GM10248 (cell line): ENCODE measurements at regions not wholly inside any gene's neighbourhood (a gene's known extent, or its start where the extent isn't known, plus 50 kb on each side); places are given as distances from the start of the nearest gene placed in this dataset.

Experiments
- CTCF ChIA-PET: fragments of 300-600 bp; sonication (Branson Sonifier 250); formaldehyde crosslinking; extraction: SDS; loops from one replicate; lab custom pipeline; 2021; ENCODE audit warnings: antibody characterized with exemption; lab: Yijun Ruan, JAX
- POLR2A ChIA-PET: fragments of 350-650 bp; sonication (Branson Sonifier 250); formaldehyde crosslinking; extraction: SDS; loops from one replicate; lab custom pipeline; 2020; ENCODE audit warnings: antibody characterized with exemption; lab: Yijun Ruan, JAX
- DNase-seq: peaks from one replicate; pipeline ENCODE4 v3.0.0; 2012; ENCODE audit errors: extremely low spot score
- TF ChIP-seq, protein P1 (sequence below): IDR thresholded peaks from 2 replicates; pipeline ENCODE4 v1.5.1; 2012; ENCODE audit warnings: mild to moderate bottlenecking, low read depth; ENCODE audit errors: extremely low read depth, missing control alignments, control extremely low read depth

DNA sequence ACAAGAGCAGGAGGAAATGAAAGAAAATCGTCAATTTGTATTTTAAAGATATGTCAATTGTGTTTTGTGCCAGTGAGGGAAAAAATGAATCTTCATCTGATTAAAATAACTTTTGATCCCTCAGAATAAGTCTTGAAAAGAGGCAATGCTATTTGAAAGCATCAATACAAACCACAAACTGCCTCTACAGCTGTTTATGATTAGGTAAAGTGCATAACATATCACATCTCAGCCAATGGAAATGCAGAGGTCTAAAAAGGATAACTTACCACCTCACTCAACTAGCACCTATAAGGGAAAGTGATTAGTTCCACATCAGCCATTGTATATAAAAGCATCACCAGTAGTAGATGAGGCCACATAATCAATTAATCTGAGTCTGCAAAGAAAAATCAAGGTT lies 492.2 kb upstream of the CDH2 start:
- ChIA-PET CTCF (no interaction called here), POLR2A (no interaction called here)
- TF ChIP-seq, protein P1, sequence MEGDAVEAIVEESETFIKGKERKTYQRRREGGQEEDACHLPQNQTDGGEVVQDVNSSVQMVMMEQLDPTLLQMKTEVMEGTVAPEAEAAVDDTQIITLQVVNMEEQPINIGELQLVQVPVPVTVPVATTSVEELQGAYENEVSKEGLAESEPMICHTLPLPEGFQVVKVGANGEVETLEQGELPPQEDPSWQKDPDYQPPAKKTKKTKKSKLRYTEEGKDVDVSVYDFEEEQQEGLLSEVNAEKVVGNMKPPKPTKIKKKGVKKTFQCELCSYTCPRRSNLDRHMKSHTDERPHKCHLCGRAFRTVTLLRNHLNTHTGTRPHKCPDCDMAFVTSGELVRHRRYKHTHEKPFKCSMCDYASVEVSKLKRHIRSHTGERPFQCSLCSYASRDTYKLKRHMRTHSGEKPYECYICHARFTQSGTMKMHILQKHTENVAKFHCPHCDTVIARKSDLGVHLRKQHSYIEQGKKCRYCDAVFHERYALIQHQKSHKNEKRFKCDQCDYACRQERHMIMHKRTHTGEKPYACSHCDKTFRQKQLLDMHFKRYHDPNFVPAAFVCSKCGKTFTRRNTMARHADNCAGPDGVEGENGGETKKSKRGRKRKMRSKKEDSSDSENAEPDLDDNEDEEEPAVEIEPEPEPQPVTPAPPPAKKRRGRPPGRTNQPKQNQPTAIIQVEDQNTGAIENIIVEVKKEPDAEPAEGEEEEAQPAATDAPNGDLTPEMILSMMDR = no peak
- DNase-seq = no peak

DNA sequence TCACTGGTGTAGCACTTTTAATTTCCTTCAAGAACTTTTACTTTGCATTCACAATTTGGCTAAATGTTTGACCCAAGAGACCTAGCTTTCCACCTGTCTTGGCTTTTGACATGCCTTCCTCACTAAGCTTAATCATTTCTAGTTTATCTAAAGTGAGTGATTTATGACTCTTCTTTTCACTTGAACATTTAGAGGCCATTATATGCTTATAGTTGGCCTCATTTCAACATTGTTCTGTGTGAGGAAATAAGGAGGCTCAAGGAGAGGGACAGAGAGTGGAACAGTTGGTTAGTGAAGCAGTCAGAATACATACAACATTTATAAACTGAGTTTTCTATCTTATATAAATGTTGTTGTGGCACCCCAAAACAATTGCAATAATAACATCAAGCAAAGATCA lies 489.3 kb upstream of the CDH2 start:
- POLR2A ChIA-PET = no interaction called here
- TF ChIP-seq, protein P1 = no peak
- CTCF ChIA-PET = no interaction called here
- DNase-seq = no peak

DNA sequence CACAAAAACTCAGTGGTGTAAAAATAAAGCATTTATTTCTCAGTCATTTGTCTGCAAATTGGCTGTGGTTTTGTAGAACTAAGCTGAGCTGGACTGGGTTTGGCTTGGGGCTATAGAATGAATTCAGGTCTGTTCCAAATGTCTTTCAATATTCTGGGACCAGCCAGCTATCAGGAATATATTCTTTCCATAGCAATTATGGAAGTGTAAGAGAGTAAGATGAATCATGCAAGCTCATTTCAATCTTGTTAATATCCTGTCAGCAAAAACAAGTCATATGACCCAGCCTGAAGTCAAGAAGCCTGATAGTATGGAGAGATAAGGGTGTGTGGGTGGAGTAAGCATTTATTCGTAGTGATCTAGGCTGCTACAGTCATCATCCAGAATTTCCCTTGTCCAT lies 481.0 kb upstream of the CDH2 start:
- CTCF ChIA-PET = no interaction called here
- no peak for DNase-seq
- POLR2A ChIA-PET = no interaction called here
- TF ChIP-seq, protein P1 = no peak

DNA sequence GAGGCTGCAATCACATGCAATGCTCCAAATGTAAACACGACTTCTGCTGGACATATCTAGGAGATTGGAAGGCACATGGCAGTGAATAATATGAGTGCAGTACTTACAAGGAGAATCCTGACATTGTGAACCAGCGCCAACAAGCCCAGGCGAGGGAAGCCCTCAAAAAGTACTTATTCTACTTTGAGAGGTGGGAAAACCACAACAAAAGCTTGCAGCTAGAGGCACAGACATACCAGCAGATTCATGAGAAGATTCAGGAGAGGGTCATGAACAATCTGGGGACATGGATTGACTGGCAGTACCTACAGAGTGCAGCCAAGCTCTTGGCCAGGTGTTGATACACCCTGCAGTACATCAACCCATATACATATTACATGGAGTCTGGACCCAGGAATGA lies 475.7 kb upstream of the CDH2 start:
- ChIA-PET POLR2A (no interaction called here), CTCF (interaction anchor here (0.7 kb wide), 1 partner anchor 9 kb away, joined by 3 read pairs; no protein-coding TSS in a partner anchor)
- no peak for DNase-seq
- TF ChIP-seq, protein P1 = no peak

DNA sequence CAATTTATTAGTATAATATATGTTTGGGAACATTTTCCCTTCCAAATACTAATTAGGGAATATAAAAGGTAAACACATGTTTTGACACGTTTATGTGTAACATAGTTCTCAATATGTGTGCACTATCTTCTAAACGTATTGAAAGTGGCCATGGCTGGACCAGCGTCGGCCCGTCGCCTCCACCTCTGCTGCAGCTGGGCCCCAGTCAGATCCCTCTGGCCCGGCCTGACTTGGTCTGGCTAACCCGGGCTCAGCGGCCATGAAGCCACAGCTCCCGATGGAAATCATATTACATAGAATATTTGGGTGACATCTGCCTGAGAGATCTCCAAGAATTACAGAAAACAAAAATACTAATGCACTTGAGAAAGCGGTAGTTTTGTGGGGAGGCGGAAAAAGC lies 474.4 kb upstream of the CDH2 start:
- CTCF ChIA-PET = interaction anchor here (1.0 kb wide), 1 partner anchor 16 kb away, joined by 4 read pairs; no protein-coding TSS in a partner anchor

DNA sequence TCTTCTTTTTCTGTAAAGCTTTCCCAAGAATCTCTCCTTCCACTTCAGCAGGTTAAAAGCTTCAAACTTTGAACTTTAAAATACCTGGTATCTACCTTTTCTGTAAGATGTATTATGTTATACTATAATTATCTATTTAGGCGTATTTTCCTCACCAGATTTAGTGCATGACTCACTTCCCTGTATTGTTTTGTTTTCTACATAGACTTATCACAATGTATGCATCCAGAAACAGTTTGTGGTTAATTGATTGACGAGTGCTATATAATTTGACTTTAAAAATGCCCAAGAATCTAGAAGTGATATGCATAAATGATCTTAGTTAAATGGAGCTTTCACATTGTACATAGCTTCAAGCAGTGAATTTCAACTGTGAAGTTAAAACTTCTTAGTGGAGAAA lies 473.9 kb upstream of the CDH2 start:
- TF ChIP-seq, protein P1 = no peak
- POLR2A ChIA-PET = no interaction called here
- CTCF ChIA-PET = interaction anchor here (1.2 kb wide), 1 partner anchor 17 kb away, joined by 4 read pairs; no protein-coding TSS in a partner anchor
- no peak for DNase-seq

More for the DNA sequence above, 474.4 kb upstream of the CDH2 start:
- TF ChIP-seq, protein P1 = no peak
- POLR2A ChIA-PET = no interaction called here
- DNase-seq = no peak
